HG03460 (cell line): ENCODE measurements at regions not wholly inside any gene's neighbourhood (a gene's known extent, or its start where the extent isn't known, plus 50 kb on each side); places are given as distances from the start of the nearest gene placed in this dataset.
"Not testable (repeated sequence)": the region's sequence is repeated elsewhere in the genome, so short reads cannot be mapped to it uniquely, and the experiment has no call there.

ENCODE experiments used
- ATAC-seq: cut with Tn5 transposase; IDR thresholded peaks from one replicate; pipeline ENCODE4 v1.9.1; 2021; ENCODE audit not compliant: unreplicated experiment

DNA sequence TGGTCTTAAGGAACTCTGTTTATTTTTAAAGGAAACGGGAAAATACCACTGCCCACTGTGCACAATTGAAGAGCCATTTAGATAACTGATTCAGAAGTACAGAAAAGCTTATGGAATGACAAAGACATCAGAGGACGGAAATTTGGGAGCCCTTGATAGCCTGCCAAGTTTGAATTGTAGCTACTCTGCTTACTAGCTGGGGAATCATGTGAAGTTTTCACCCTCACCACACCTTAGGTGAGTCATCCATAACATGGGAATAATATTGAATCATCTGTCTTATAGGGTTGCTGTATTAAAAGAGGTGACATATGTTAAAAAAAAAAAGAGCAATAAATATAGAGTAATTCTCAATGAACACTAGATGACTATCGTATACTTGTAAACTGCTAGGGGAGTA, 1104.2 kb downstream of the GATA3 start:
- ATAC-seq = no peak

DNA sequence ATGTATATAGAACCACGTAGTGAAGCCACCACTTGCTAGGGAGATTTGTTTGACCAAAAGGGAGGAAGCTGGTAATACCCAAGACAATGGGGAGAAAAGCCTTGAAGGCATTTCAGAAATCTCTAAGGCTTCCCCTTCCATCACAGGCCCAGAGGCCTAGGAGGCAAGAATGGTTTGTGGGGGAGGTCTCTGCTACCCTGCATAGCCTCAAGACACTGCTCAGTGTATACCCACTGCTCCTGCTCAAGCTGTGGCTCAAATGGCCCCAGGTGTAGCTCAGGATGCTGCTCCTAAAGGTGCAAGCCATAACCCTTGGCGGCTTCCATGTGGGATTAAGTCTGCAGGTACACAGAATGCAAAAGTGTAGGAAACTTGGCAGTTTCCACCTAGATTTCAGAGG, 1105.8 kb downstream of the GATA3 start:
- no peak for ATAC-seq

DNA sequence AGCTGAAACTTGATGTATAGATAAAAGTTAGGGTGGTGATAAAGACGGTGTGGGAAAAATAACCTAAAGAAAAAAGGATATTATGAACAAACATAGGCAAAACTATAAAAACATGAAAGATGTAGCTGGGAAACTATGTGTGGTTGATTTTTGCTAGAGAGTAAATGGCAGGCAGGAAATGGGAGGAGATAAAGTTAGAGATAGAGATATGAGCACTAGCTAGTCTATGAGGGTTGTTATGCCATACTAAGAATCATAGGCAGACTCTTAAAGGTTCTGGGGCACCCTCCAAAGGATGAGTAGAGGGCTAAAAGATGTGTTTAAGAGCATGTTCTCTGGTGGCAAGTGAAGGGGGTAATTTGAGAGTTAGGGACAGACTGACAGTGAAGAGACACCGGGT, 1109.2 kb downstream of the GATA3 start:
- no peak for ATAC-seq

DNA sequence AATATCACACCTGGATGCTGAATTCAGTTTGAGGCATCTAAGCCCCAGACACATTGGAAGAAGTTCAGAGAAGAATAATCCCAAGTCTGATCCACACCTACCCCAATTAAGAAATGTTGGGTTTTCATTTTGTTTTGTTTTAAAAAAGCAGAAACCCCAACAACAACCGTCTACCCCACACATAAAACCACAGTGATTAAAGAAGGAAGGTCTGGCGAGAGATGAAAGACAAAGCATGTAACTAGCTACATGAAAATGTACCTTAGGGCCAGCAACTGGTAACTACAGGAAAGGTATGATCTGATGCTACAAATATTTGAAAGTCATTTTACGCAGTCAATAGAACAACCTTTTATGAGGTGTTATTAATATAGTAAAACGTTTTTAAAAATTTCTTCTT, 1112.3 kb downstream of the GATA3 start:
- ATAC-seq = no peak

DNA sequence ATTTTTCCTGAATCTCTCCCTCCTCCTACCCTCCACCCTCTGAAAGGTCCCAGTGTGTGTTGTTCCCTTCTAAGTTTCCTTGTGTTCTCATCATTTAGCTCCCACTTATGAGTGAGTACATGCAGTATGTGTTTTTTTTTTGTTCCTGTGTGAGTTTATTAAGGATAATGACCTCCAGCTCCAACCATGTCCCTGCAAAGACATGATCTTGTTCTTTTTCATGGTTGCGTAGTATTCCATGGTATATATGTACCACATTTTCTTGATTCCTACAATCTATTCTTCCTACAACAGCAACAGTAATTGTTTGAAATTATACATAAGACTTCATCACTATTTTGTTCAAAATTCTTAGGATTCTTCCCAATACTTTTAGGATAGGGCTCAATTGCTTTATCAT, 1117.8 kb downstream of the GATA3 start:
- ATAC-seq = no peak

DNA sequence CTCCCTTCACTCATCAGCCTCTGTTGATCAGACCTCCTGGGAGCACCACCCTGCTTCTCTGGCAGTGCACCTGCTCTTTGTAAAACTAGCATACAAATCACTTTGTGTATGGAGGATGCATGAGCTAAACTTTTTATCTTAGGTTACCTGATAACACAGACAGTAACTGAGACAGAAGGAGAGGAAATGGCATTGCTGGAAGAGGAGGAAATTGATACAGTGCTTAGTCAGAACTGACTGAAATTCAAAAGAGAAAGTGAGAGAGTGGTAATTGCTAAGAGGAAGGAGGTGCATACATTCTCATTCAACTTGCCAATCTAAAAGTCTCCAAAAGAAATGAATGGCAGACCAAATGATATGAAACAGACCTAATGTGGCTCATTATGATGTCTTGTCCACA, 1120.7 kb downstream of the GATA3 start:
- no peak for ATAC-seq

DNA sequence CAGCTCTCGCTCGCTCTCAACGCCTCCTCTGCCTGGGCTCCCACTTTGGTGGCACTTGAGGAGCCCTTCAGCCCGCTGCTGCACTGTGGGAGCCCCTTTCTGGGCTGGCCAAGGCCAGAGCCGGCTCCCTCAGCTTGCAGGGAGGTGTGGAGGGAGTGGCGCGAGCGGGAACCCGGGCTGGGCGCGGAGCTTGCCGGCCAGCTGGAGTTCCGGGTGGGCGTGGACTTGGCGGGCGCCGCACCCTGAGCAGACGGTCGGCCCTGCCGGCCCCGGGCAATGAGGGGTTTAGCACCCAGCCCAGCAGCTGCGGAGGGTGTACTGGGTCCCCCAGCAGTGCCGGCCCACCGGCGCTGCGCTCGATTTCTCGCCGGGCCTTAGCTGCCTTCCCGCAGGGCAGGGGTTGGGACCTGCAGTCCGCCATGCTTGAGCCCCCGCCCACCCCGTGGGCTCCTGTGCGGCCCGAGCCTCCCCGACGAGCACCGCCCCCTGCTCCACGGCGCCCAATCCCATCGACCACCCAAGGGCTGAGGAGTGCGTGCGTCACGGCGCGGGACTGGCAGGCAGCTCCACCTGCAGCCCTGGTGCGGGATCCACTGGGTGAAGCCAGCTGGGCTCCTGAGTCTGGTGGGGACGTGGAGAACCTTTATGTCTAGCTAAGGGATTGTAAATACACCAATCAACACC, 1128.9 kb downstream of the GATA3 start:
- not testable (repeated sequence) for ATAC-seq

DNA sequence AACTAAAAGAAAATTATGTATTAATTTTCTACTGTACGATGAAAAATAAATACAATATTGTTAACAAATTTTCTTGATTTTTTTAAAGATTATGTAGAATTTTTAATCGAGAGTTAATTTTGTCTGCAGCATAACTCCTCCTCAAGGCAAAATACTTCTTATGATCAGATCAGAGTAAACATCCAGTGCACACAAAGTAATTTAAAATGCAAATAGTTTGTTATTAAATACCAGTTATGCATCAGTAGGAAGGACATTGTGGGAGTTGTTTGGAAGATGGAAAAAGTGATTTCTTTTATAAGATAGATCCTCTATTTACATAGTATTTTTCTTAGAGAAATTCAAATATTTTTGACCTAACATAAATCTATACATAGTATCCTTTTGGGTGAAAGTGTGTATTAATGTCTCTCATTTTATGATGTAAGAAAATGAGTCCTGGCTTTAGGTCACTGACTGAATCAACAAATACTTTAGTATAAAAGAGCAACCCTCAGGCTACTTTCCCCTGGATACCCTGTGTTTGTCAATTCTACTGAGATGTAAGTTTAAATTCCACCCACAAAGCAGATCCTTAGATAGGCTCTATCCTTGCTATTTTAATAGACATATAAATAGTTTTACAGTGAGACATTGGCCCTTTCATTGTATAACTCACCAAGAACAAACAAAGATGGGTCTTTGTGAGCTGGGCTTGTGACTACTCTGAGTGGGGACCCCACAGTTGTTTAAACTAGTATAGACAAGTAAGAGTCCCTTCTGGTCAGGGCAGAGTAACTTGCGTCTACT, 1133.7 kb downstream of the GATA3 start:
- no peak for ATAC-seq

DNA sequence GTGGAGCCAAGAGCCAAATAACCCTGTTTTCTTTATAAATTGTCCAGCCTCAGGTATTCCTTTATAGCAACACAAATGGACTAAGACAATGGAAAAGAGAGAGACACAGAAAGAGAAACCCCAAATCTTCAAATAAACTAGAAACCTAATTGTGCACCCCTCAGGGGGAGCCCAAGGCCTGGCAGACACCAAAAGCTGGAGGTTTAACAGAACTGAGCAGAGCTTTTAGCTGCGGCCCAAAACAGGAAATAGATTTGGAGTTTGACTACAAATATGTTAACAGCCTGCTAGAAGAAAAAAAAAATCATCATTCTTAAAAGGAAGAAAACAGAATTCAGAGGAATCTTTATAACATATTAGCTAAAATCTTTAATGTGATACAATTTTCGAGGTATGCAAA, 1135.0 kb downstream of the GATA3 start:
- ATAC-seq = no peak

DNA sequence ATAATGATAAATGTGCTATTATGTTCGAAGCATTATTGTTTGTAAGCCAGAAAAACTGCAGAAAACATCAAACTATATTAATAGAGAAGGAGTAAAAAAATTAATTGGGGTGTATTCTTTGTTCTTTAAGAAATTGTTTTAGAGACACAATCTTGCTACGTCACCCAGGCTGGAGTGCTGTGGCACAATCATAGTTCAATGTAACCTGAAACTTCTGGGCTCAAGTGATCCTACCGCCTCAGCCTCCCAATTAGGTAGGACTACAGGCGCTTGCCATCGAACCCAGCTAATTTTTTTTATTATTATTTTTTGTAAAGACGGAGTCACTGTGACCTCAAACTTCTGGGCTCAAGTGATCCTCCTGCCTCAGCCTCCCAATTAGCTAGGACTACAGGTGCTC, 1138.6 kb downstream of the GATA3 start:
- no peak for ATAC-seq

DNA sequence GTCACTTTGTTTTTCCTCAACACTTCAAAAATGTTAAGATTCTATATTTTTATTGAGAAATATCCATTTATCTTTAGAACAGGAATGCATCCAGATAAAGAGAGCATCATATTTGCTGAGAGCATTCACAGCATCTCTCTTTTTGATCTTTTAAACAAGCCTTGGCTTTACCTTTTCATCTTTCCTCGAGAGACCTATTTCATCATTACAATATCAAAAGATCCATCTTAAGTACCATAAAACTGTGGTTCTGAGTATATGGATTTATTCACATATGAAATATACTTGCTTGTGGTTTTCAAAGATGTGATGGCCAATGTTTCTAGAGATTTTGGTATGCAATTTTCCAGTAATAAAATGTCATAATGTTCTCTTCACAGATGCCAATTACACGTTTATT, 1140.9 kb downstream of the GATA3 start:
- no peak for ATAC-seq

DNA sequence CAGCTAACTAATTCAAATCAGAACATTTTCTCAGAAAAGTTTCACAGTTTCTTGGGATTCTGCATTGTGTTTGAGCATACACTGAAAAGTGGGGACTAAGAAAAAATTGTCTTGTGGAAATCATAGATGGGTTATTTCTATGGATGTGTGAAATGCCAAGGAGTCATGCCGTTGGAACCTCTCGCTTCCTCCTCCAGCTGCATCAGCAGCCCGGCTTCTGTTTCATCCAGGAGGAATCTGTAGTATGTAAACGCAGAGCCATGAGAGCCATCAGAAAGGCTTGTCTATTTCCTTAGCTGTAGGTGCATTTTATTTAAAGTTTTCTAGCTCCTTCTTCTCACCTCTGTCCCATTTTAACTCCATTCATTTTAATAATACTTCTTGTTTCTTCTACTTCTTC, 1144.1 kb downstream of the GATA3 start:
- no peak for ATAC-seq

DNA sequence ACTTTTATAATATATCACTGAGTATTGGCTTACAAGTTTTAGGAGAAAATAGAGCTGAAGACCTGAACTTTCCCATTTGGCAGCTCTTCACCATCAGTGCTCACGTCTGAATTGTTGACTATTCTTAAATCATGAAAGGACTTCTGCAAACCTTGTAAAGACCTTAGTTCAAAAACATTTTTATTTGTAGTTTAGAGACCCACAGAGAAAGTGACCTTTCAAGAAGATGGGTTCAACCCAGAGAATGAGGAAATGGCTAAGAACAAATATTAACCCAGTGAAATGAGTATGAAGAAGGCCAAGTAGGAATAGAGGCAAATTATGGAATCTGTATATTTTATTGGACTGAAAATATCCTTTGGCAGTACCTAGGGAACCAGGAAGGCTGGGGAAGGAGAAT, 1151.1 kb downstream of the GATA3 start:
- ATAC-seq = no peak

DNA sequence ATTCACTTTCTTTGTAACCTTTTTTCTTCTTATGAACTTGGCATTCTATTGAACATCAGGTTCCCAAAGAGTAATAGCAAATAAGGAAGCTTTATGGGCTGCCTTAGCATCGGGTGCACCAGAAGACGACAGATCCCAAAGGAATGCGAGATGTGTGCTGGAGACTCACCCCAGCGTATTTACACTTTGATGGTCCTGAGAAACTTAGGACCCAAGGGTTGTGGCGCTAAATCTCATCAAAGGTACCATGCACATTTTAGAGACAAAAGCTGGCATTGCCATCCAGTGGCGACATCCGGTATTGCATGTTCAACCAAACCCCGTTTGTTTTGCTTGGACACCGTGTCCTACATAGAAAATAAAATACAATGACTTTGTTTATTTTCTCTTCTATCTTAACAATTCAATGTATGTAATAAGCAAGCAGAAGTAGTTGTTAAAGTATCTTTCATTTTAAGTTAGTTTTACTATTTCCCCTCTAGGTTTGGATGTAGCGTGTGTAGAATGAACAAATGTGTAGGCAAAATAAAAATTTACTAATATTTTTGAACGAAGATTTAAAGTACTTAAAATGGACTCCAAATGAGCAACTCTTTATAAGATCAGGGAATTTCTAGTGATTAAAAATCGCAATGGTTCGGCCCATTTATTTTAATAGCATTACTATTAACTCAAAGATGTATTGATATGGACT, 1154.8 kb downstream of the GATA3 start:
- peak; percentile 79 for ATAC-seq

DNA sequence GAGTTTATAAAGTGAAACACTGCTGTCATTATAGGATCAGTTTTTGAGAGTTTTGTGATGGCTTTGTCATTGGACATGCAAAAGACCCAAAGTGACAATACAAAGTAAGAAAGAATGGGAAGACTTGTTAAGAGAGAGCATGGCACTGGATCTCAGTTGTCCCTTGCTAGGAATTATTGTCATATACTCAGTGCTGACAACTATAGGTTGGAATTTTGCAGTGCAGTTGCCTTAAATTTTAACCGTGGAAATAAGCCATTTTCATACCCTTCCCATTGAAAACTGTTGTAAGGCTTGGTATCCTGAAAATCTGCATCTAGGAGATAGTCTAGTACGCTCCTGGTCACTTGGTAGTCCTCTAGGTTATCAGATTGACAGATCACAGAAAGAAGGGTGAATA, 1156.7 kb downstream of the GATA3 start:
- ATAC-seq = no peak

DNA sequence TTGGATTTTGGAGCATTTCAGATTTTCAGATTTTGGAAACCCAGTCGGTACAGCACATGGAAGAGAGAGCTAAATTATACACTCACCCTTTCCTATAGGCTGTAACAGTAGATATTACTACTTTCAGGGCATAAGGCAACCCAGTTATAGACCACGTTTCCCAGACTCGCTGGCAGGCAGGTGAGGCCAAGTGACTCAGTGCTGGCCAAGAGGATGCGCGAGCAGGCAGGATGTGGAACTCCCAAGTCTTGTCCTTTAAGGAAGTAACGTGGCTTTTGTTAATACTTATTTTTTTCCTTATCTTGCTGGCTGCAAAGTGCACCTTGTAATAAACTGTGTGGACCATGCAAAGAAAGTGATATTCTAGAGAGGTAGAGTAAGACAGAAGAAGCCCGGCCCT, 1160.1 kb downstream of the GATA3 start:
- no peak for ATAC-seq

DNA sequence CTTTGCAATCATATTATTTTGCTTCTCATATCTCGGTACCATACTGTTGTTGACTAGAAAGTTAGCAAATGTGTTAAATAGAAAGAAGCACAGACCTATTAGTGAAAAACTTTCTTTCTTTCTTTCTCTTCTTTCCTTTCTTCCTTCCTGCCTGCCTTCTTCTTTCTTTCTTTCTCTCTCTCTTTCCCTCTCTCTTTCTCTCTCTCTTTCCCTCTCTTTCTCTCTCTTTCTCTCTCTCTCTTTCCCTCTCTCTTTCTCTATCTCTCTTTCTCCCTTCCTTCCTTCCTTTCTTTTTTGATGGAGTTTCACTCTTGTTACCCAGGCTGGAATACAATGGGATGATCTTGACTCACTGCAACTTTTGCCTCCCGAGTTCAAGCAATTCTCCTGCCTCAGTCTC, 1160.6 kb downstream of the GATA3 start:
- no peak for ATAC-seq

DNA sequence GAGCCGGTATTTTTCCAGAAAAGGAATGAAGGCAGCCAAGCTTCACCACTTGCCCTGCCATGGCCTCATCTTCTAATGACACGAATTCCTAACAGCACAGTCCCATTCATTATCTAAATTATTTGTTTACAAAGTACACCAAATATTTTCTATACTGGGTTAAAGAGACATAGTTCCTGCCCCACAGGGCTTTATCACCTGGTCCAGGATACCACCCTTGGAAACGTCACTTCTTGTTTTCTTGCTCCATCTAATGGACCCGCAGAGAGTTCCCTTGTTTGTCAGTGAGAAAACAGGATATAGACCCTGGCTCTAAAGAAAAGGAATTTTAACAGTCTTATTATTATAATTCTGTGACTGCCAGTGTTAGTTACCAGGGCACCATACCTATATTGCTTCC, 1165.4 kb downstream of the GATA3 start:
- no peak for ATAC-seq

DNA sequence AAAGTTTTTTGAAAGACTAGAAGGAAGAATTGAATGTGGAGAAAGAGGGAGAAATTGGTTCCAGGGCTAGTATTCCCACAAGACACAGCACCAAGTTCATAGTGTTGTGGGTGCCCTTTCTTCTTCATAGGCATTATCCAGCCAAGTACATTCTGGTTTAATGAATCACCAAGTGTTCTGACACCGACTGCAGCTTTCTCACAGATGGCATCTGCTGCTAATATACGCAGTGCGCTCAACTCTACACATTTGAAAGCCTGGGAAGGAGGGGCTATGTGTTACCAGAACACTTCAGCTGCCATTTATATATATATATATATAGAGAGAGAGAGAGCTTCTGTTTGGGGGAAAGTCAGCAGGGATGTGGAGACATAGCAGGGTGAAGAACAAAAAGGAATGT, 1168.4 kb downstream of the GATA3 start:
- ATAC-seq = no peak

DNA sequence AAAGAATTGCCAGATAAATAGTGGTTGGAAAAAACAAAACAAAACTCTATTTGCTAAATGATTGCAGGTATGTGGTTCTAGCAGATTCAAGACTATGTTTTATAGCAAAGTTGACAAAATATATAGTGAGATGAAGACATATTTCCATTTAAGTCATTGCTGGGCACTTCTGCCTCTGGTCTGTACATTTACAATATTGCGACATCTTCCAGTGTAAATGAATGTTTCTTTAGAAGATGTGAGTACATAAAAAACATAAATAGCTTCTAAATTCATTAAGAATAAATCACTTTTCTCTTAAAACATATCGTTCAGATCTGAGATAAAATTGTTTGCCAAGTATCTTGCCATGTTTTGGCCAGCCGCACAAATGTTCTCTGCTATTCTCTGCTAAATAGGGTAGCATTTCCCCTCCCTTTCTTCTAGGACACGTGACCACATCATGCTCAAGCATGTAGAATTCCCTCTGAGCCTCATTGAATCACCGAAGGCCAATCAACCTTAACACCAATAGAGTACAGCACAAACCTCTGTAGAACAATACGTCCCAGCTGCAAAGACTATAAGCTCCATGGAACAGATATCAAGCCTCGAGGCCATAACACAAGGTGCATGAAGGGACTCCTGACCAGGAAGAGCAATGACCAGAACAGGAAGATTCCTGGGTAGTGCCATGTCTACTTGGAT, 1173.3 kb downstream of the GATA3 start:
- ATAC-seq = no peak

DNA sequence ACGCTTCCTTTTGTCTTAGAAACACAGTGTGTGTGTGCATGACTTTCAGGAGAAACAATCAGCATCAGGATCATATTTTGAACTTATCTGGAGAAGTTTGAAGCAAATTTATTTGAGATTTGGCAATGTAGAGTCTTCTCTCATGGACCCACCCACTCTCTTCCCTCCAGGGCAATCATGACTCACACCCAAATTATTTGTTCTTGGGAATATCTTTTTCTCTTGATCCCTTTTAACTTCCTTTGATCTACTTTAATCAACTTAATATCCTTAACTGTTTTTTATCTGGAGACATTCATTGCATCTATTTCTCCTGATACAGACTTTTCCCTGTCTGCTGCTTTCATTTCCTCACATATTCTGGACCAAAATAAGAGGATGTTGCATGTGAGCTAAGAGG, 1174.3 kb downstream of the GATA3 start:
- no peak for ATAC-seq
